K562 (cell line): ENCODE measurements at regions not wholly inside any gene's neighbourhood (a gene's known extent, or its start where the extent isn't known, plus 50 kb on each side); places are given as distances from the start of the nearest gene placed in this dataset.

Source experiments
- ATAC-seq: fragments of 200-7000 bp; cut with Tn5 transposase; 3 replicates; pipeline ENCODE4 v1.9.1; 2020; ENCODE audit warnings: moderate library complexity
- BruUV-seq: library from RNA; stranded (reverse); fragments of 400-500 nt; replicated peaks from 2 replicates; lab custom pipeline; 2021; lab: Mats Ljungman, UMichigan
- CTCF ChIA-PET: fragments of 300-600 bp; formaldehyde crosslinking; extraction: SDS; loops from one replicate; lab custom pipeline; 2021; ENCODE audit warnings: low intra/inter-chr PET ratio; lab: Yijun Ruan, JAX
- POLR2A ChIA-PET: fragments of 300-600, 350-650 bp; sonication (Branson Sonifier 250); formaldehyde crosslinking; extraction: SDS; loops from one replicate; lab custom pipeline; 2021; ENCODE audit warnings: antibody characterized with exemption, inconsistent platforms; lab: Yijun Ruan, JAX
- DNase-seq, 4 experiments: peaks; one replicate each; pipeline versions ENCODE4 v3.0.0 to v3.0.0-alpha.2; 2011 to 2018; ENCODE audit warnings: low spot score in 3 of 4, mixed read lengths in 3 of 4; ENCODE audit errors: extremely low read depth in 1 of 4
- FAIRE-seq: peaks from 2 replicates; lab custom pipeline; 2011; peaks lifted over from hg19 to GRCh38; lab: Jason Lieb, UNC
- H2AFZ ChIP-seq: 2 replicates; pipeline ENCODE4 v1.6.0; 2011; ENCODE audit warnings: low read depth, low read length, control low read depth, inconsistent platforms
- H3K27ac ChIP-seq: fragments of 200-600 bp; 3 replicates; pipeline ENCODE4 v1.8.0; 2011; ENCODE audit warnings: low read depth, mild to moderate bottlenecking, control low read depth, inconsistent platforms, low read length, moderate library complexity, mixed read lengths; ENCODE audit errors: extremely low read depth
- H3K27me3 ChIP-seq, 2 experiments: fragments of 300-600 bp in 1 of 2; 2 replicates in 1 of 2; 3 replicates in 1 of 2; pipeline versions ENCODE4 v1.6.0 to v1.8.0; 2011; ENCODE audit warnings: inconsistent platforms in 2 of 2, low read length in 2 of 2, mild to moderate bottlenecking in 1 of 2, mixed read lengths in 1 of 2, moderate library complexity in 1 of 2; ENCODE audit not compliant: control insufficient read depth in 2 of 2, insufficient read depth in 2 of 2
- H3K36me3 ChIP-seq: fragments of 300-600 bp; 3 replicates; pipeline ENCODE4 v1.8.0; 2011; ENCODE audit warnings: mild to moderate bottlenecking, low read length, inconsistent platforms; ENCODE audit not compliant: control insufficient read depth, insufficient read depth
- H3K4me1 ChIP-seq, 2 experiments: fragments of 200-600 bp in 1 of 2; replicated peaks in 1 of 2; 2 replicates in 1 of 2; 3 replicates in 1 of 2; pipeline versions ENCODE4 v1.5.1 to v1.8.0; 2011; ENCODE audit warnings: inconsistent platforms in 2 of 2, low read length in 2 of 2, mild to moderate bottlenecking in 1 of 2, mixed read lengths in 1 of 2, moderate library complexity in 1 of 2; ENCODE audit not compliant: control insufficient read depth in 2 of 2, insufficient read depth in 2 of 2
- H3K4me2 ChIP-seq: 2 replicates; pipeline ENCODE4 v1.6.1; 2011; ENCODE audit warnings: low read length, control low read depth, inconsistent platforms, mixed read lengths; ENCODE audit not compliant: insufficient read depth
- H3K4me3 ChIP-seq: fragments of 200-600 bp; sonication (generic), shearing (Covaris generic); 2 replicates; pipeline ENCODE4 v1.5.1; 2016; ENCODE audit warnings: control low read depth, inconsistent platforms
- H3K79me2 ChIP-seq: fragments of 200-600 bp; 3 replicates; pipeline ENCODE4 v1.8.0; 2011; ENCODE audit warnings: low read length, inconsistent platforms; ENCODE audit not compliant: control insufficient read depth, insufficient read depth
- H3K9ac ChIP-seq, 2 experiments: 2 replicates each; pipeline versions ENCODE4 v1.6.0 to v1.6.1; 2011; ENCODE audit warnings: low read depth in 2 of 2, low read length in 2 of 2, control low read depth in 1 of 2, inconsistent platforms in 1 of 2, mild to moderate bottlenecking in 1 of 2, mixed read lengths in 1 of 2; ENCODE audit not compliant: insufficient read depth in 1 of 2
- H3K9me1 ChIP-seq: one replicate; pipeline ENCODE4 v1.6.0; 2011; ENCODE audit warnings: inconsistent platforms, mild to moderate bottlenecking, low read length, moderate library complexity; ENCODE audit not compliant: control insufficient read depth, insufficient read depth
- H3K9me3 ChIP-seq: replicated peaks from 2 replicates; pipeline ENCODE4 v1.5.1; 2011; ENCODE audit warnings: low read depth, low read length, inconsistent platforms; ENCODE audit not compliant: control insufficient read depth, insufficient read depth
- H4K20me1 ChIP-seq: replicated peaks from 2 replicates; pipeline ENCODE4 v1.6.1; 2011; ENCODE audit warnings: low read length, inconsistent platforms, mixed read lengths; ENCODE audit not compliant: control insufficient read depth, insufficient read depth
- ARNT ChIP-seq, 2 experiments: fragments of 450-650 bp; IDR thresholded peaks; 2 replicates each; pipeline ENCODE4 v1.6.1; 2016; ENCODE audit warnings: mild to moderate bottlenecking in 1 of 2
- ATF6 ChIP-seq: sonication (generic); formaldehyde crosslinking; IDR thresholded peaks from 2 replicates; pipeline ENCODE4 v1.4.0; 2020; ENCODE audit warnings: mild to moderate bottlenecking, missing genetic modification reagents
- ATF7 ChIP-seq: fragments of 450-650 bp; IDR thresholded peaks from 2 replicates; pipeline ENCODE4 v1.7.1; 2014; ENCODE audit warnings: mild to moderate bottlenecking, moderate library complexity
- CEBPZ ChIP-seq: fragments of 150-350 bp; IDR thresholded peaks from 2 replicates; pipeline ENCODE4 v1.6.1; 2014; ENCODE audit warnings: low read depth, mild to moderate bottlenecking, low read length, borderline replicate concordance
- HSF4 ChIP-seq: fragments of 250-450 bp; sonication (Bioruptor Pico); IDR thresholded peaks from 2 replicates; pipeline ENCODE4 v2.1.2; 2022; ENCODE audit warnings: mild to moderate bottlenecking, moderate library complexity, borderline replicate concordance
- KHSRP ChIP-seq: fragments of 450-650 bp; IDR thresholded peaks from 2 replicates; pipeline ENCODE4 v1.6.1; 2017
- MCM7 ChIP-seq, 2 experiments: fragments of 450-650 bp; IDR thresholded peaks; 2 replicates each; pipeline ENCODE4 v1.6.1; 2016 to 2018
- MTA1 ChIP-seq: fragments of 450-650 bp; IDR thresholded peaks from 2 replicates; pipeline ENCODE4 v1.6.1; 2017; ENCODE audit warnings: borderline replicate concordance
- NELFE ChIP-seq: IDR thresholded peaks from 2 replicates; pipeline ENCODE4 v1.6.1; 2011; ENCODE audit warnings: mild to moderate bottlenecking; ENCODE audit not compliant: insufficient read depth, insufficient read length
- POLR2H ChIP-seq: IDR thresholded peaks from 2 replicates; pipeline ENCODE4 v1.6.1; 2016; ENCODE audit warnings: missing genetic modification characterization, low read depth, mild to moderate bottlenecking, control low read depth, missing compliant biosample characterization, moderate library complexity
- POLR3A ChIP-seq: IDR thresholded peaks from 2 replicates; pipeline ENCODE4 v1.6.1; 2011; ENCODE audit warnings: borderline replicate concordance, mild to moderate bottlenecking, moderate library complexity; ENCODE audit not compliant: insufficient read length, insufficient read depth; ENCODE audit errors: extremely low read depth
- ZKSCAN8 ChIP-seq: fragments of 200-800 bp; sonication (Bioruptor generic); IDR thresholded peaks from 2 replicates; pipeline ENCODE4 v1.6.1; 2016; ENCODE audit warnings: missing genetic modification characterization, missing compliant biosample characterization
- ZNF124 ChIP-seq: sonication (generic); formaldehyde crosslinking; IDR thresholded peaks from 2 replicates; pipeline ENCODE4 v1.8.1; 2022; ENCODE audit warnings: missing genetic modification reagents
- ZNF24 ChIP-seq: fragments of 450-650 bp; IDR thresholded peaks from 2 replicates; pipeline ENCODE4 v1.6.1; 2016
- ZNF445 ChIP-seq: fragments of 250-450 bp; sonication (Bioruptor Pico); IDR thresholded peaks from 2 replicates; pipeline ENCODE4 v1.4.0; 2020; ENCODE audit warnings: low read depth, mild to moderate bottlenecking, moderate library complexity
- ZNF589 ChIP-seq: fragments of 200-800 bp; sonication (Bioruptor generic); IDR thresholded peaks from 2 replicates; pipeline ENCODE4 v1.6.1; 2016; ENCODE audit warnings: low read depth, missing genetic modification characterization, missing compliant biosample characterization
- ZNF75A ChIP-seq: fragments of 450-650 bp; formaldehyde crosslinking; IDR thresholded peaks from 2 replicates; pipeline ENCODE4 v1.4.0; 2020; ENCODE audit warnings: mild to moderate bottlenecking
- WGBS: fragments of 100-300 bp; shearing (Covaris generic); methylation state at CpG from one replicate; pipeline ENCODE4 v1.1.6; 2016; ENCODE audit warnings: low coverage, mixed read lengths; ENCODE audit not compliant: insufficient coverage; ENCODE audit errors: missing lambda C conversion rate; 5-methylcytosine and 5-hydroxymethylcytosine counted together
- in situ Hi-C: fragments of 300-500 bp; cut with MboI; formaldehyde crosslinking; loops from 4 replicates; pipeline ENCODE4 v1.15.0; 2018; ENCODE audit warnings: inconsistent platforms, mixed read lengths
- intact Hi-C: fragments of 100-400 bp; cut with micrococcal nuclease; formaldehyde crosslinking; loops from 2 replicates; pipeline ENCODE4 v1.14.2; 2022

DNA sequence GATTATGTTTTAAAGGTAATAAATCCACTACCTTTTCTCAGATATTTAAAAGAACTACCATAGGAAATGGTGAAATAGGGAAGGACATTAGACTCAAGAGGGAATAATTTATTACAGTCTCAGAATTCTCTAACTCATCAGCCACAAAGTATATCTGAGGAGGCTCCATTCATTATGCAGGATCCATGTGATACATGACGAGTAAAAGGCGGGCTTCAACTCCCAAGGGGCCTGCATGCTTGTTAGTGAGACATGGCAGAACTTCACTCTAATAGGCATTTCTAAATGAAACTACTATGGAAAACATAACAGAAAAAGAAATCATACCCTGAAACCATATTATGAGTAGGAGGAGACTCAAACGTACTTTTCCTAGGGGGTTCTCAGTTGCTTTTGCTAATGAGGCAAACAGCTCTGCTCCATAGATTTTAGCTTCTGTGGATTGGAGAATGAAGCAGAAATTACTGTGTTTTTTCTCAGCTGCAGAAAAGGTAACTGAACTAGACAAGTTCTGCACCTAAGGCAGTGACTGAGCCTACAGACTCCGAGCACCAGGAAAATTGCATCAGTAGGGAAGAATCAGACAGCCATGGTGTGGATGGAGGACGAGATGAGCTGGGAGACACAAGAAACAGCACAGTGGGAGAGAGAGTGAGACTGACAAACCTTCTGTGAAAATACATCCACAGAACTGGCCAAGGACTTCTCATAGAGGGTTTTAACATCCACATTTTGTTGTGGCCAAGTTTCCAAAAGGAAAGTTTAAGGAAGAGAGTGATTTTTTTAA is 254.6 kb upstream of the PRDM1 start:
- BruUV-seq = no TSS peak
- POLR2A ChIA-PET = interaction anchor here (0.9 to 1.3 kb wide), 2 partner anchors 161 to 267 kb away, joined by 3 read pairs; no protein-coding TSS in a partner anchor
- no peaks in the 10 kb centered on the region for H3K79me2 ChIP-seq
- peak overlapping the region; percentile 78; the same call in 1 of the 2 replicates for H2AFZ ChIP-seq
- H3K4me2 ChIP-seq = no peak overlapping the region
- in situ Hi-C loops (no loop called here), intact Hi-C loops (no loop called here)
- WGBS = 59% methylated on average over 5 of the region's 5 CpGs
- H3K27ac ChIP-seq = no peak overlapping the region
- H3K36me3 ChIP-seq = no peaks in the 10 kb centered on the region
- peaks cover 0 to 16% of the 10 kb centered on the region in 2 experiments; a peak in 3 of 5 replicates for H3K4me1 ChIP-seq
- no peak for DNase-seq
- H4K20me1 ChIP-seq = no peaks in the 10 kb centered on the region
- CTCF ChIA-PET = no interaction called here
- H3K9me3 ChIP-seq = no peaks in the 10 kb centered on the region
- no peaks in the 10 kb centered on the region for H3K27me3 ChIP-seq
- no peak overlapping the region for H3K9ac ChIP-seq
- H3K4me3 ChIP-seq = no peak overlapping the region
- no peak for FAIRE-seq
- H3K9me1 ChIP-seq = no peaks in the 10 kb centered on the region
- peak; percentile 49 for ATAC-seq
- TF ChIP-seq ZNF589 (CRISPR knock-in tag) (no peak), ARNT (IDR thresholded peaks at IDR 0.05) (no peak), HSF4 (no peak), ZKSCAN8 (CRISPR knock-in tag) (no peak), POLR2H (tag) (no peak), ZNF124 (CRISPR knock-in tag) (no peak), POLR3A (no peak), ZNF24 (no peak), ATF6 (CRISPR knock-in tag) (no peak), MTA1 (no peak), ZNF75A (no peak), NELFE (no peak), CEBPZ (no peak), KHSRP (no peak), MCM7 (IDR thresholded peaks at IDR 0.05) (no peak), ZNF445 (CRISPR knock-in tag) (no peak), ATF7 (no peak)
